ENCODE measurements at regions not wholly inside any gene's neighbourhood (a gene's known extent, or its start where the extent isn't known, plus 50 kb on each side); places are given as distances from the start of the nearest gene placed in this dataset.

- no peak for TF ChIP-seq CTCF (IDR thresholded peaks at IDR 0.05; ENCODE audit: low read depth, low read length)
- H3K4me3 ChIP-seq (replicated peaks in 1 of 2; ENCODE audit: low read depth in 2 of 2, low read length in 2 of 2), result no peak overlapping the region
These were observed 106.0 kb upstream of the IQSEC1 start for GRCh38 chr3:13179181-13179580.

GRCh38 chr3:13178107-13178506 lies 104.9 kb upstream of the IQSEC1 start:
- DNase-seq (ENCODE audit: low read depth in 2 of 2), result no peak
- no peak for TF ChIP-seq CTCF (IDR thresholded peaks at IDR 0.05; ENCODE audit: low read depth, low read length)
- H3K4me3 ChIP-seq (replicated peaks in 1 of 2; ENCODE audit: low read depth in 2 of 2, low read length in 2 of 2), result no peak overlapping the region

More at GRCh38 chr3:13179181-13179580, 106.0 kb upstream of the IQSEC1 start:
- DNase-seq (ENCODE audit: low read depth in 2 of 2), result no peak

GRCh38 chr3:13177641-13178040 lies 104.4 kb upstream of the IQSEC1 start:
- no peak for DNase-seq (ENCODE audit: low read depth in 2 of 2)
- no peak overlapping the region for H3K4me3 ChIP-seq (replicated peaks in 1 of 2; ENCODE audit: low read depth in 2 of 2, low read length in 2 of 2)
- no peak for TF ChIP-seq CTCF (IDR thresholded peaks at IDR 0.05; ENCODE audit: low read depth, low read length)

GRCh38 chr3:13177236-13177635 lies 104.0 kb upstream of the IQSEC1 start:
- TF ChIP-seq CTCF (IDR thresholded peaks at IDR 0.05; ENCODE audit: low read depth, low read length), result no peak
- H3K4me3 ChIP-seq (replicated peaks in 1 of 2; ENCODE audit: low read depth in 2 of 2, low read length in 2 of 2), result no peak overlapping the region
- DNase-seq (ENCODE audit: low read depth in 2 of 2), result no peak

- TF ChIP-seq CTCF (IDR thresholded peaks at IDR 0.05; ENCODE audit: low read depth, low read length), result no peak
- no peak for DNase-seq (ENCODE audit: low read depth in 2 of 2)
- no peak overlapping the region for H3K4me3 ChIP-seq (replicated peaks in 1 of 2; ENCODE audit: low read depth in 2 of 2, low read length in 2 of 2)
These were observed 103.2 kb upstream of the IQSEC1 start for GRCh38 chr3:13176445-13176844.

- DNase-seq (ENCODE audit: low read depth in 2 of 2), result no peak
- H3K4me3 ChIP-seq (replicated peaks in 1 of 2; ENCODE audit: low read depth in 2 of 2, low read length in 2 of 2), result no peak overlapping the region
- no peak for TF ChIP-seq CTCF (IDR thresholded peaks at IDR 0.05; ENCODE audit: low read depth, low read length)
These were observed 101.5 kb upstream of the IQSEC1 start for GRCh38 chr3:13174803-13175135.

- H3K4me3 ChIP-seq (replicated peaks in 1 of 2; ENCODE audit: low read depth in 2 of 2, low read length in 2 of 2), result no peak overlapping the region
- TF ChIP-seq CTCF (IDR thresholded peaks at IDR 0.05; ENCODE audit: low read depth, low read length), result no peak
- DNase-seq (ENCODE audit: low read depth in 2 of 2), result no peak
These were observed 101.0 kb upstream of the IQSEC1 start for GRCh38 chr3:13174011-13174802.
